ENCODE measurements at regions not wholly inside any gene's neighbourhood (a gene's known extent, or its start where the extent isn't known, plus 50 kb on each side); places are given as distances from the start of the nearest gene placed in this dataset.

DNA sequence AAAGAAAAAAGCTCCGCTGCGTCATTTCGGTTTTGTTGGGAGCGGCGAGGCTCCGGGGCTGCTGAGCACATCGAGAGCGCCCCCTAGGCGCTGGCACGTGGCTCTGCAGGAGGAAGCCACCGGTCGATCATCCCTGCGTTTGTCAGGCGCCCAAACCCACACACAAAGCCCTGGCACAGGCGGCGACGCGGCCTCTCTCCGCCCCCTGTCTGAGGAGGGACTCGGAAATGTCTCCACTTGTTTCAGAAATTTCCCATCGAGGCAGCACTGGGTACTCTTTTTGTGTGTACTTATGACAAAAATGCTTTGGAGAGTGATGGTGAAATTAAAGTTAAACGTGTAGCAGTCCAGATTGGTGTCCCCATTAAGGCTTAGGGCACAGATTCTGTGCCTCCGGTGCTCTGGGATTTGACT lies 407.3 kb upstream of the ONECUT1 start:
- TF ChIP-seq, protein P1, sequence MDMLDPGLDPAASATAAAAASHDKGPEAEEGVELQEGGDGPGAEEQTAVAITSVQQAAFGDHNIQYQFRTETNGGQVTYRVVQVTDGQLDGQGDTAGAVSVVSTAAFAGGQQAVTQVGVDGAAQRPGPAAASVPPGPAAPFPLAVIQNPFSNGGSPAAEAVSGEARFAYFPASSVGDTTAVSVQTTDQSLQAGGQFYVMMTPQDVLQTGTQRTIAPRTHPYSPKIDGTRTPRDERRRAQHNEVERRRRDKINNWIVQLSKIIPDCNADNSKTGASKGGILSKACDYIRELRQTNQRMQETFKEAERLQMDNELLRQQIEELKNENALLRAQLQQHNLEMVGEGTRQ (CRISPR knock-in tag; IDR thresholded peaks at IDR 0.05) = peak; percentile 52; the same call in 1 of the 2 replicates
- TF ChIP-seq, protein P2, sequence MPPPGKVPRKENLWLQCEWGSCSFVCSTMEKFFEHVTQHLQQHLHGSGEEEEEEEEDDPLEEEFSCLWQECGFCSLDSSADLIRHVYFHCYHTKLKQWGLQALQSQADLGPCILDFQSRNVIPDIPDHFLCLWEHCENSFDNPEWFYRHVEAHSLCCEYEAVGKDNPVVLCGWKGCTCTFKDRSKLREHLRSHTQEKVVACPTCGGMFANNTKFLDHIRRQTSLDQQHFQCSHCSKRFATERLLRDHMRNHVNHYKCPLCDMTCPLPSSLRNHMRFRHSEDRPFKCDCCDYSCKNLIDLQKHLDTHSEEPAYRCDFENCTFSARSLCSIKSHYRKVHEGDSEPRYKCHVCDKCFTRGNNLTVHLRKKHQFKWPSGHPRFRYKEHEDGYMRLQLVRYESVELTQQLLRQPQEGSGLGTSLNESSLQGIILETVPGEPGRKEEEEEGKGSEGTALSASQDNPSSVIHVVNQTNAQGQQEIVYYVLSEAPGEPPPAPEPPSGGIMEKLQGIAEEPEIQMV (tag; conservative IDR thresholded peaks at IDR 0.05; ENCODE audit: low read depth) = no peak
- no peak for TF ChIP-seq L3MBTL2 (IDR thresholded peaks at IDR 0.05)
- no peak for TF ChIP-seq MAFF (IDR thresholded peaks at IDR 0.05; ENCODE audit: low read length)
- TF ChIP-seq ARID2 (IDR thresholded peaks at IDR 0.05) = no peak
- no peak for TF ChIP-seq ZNF23 (CRISPR knock-in tag; IDR thresholded peaks at IDR 0.05)
